NCI-H146 treated with DMSO at 0.1 percent for 48 hours (cell line): ENCODE measurements at regions not wholly inside any gene's neighbourhood (a gene's known extent, or its start where the extent isn't known, plus 50 kb on each side); places are given as distances from the start of the nearest gene placed in this dataset.
A peak's percentile ranks its signal among the peaks of the same experiment; 100 is the strongest.

Experiments
- DNase-seq: peaks from one replicate; lab custom pipeline; 2025; ENCODE audit not compliant: unreplicated experiment; lab: John Stamatoyannopoulos, UW

- no peak for DNase-seq
Observed at GRCh38 chr2:136195226-136195625, 77.3 kb upstream of the CXCR4 start.

- peak; percentile 14 for DNase-seq
Observed at GRCh38 chr2:136191041-136191440, 73.1 kb upstream of the CXCR4 start.

- no peak for DNase-seq
Observed at GRCh38 chr2:136189221-136189782, 71.4 kb upstream of the CXCR4 start.

- no peak for DNase-seq
Observed at GRCh38 chr2:136188086-136188485, 70.1 kb upstream of the CXCR4 start.

- no peak for DNase-seq
Observed at GRCh38 chr2:136185981-136186776, 68.2 kb upstream of the CXCR4 start.

GRCh38 chr2:136183097-136183496 is 65.1 kb upstream of the CXCR4 start:
- no peak for DNase-seq

- no peak for DNase-seq
Observed at GRCh38 chr2:136182315-136182714, 64.4 kb upstream of the CXCR4 start.

GRCh38 chr2:136179602-136179975 is 61.6 kb upstream of the CXCR4 start:
- DNase-seq = no peak

- no peak for DNase-seq
Observed at GRCh38 chr2:136178941-136179601, 61.1 kb upstream of the CXCR4 start.

- no peak for DNase-seq
Observed at GRCh38 chr2:136175868-136176267, 57.9 kb upstream of the CXCR4 start.

GRCh38 chr2:136175466-136175865 is 57.5 kb upstream of the CXCR4 start:
- no peak for DNase-seq

- DNase-seq = no peak
Observed at GRCh38 chr2:136173126-136173525, 55.2 kb upstream of the CXCR4 start.

GRCh38 chr2:136171223-136171622 is 53.3 kb upstream of the CXCR4 start:
- DNase-seq = no peak

- no peak for DNase-seq
Observed at GRCh38 chr2:136168720-136169119, 50.8 kb upstream of the CXCR4 start.

GRCh38 chr2:136167721-136168475 is 49.9 kb upstream of the CXCR4 start:
- no peak for DNase-seq
